DMS114 treated with DMSO at 0.1 percent for 48 hours (cell line): ENCODE measurements at regions not wholly inside any gene's neighbourhood (a gene's known extent, or its start where the extent isn't known, plus 50 kb on each side); places are given as distances from the start of the nearest gene placed in this dataset.
"Not testable (repeated sequence)": the region's sequence is repeated elsewhere in the genome, so short reads cannot be mapped to it uniquely, and the experiment has no call there.

Source experiments
- DNase-seq: peaks from one replicate; lab custom pipeline; 2025; ENCODE audit not compliant: unreplicated experiment; lab: John Stamatoyannopoulos, UW

GRCh38 chr1:5688081-5689077, 303.8 kb downstream of the NPHP4 start:
- DNase-seq: no peak

- no peak for DNase-seq
Observed at GRCh38 chr1:5686925-5687706, 305.1 kb downstream of the NPHP4 start.

DNA sequence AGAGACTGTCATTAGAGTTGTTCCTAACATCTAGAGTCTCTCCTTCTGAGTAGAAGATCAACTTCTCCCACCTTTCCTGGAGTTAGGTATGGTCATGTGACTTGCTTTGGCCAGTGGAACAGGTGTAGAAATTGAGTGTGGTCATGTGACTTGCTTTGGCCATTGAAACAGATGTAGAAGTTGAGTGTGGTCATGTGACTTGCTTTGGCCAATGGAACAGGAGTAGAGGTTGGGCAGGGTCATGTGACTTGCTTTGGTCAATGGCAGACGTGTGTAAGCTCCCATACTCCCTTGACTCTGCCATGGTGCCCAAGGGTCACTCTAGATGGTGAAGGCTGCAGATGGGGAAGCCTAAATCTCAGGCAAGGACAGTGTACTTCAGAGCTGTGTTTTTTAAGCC, 306.0 kb downstream of the NPHP4 start:
- DNase-seq: no peak

DNA sequence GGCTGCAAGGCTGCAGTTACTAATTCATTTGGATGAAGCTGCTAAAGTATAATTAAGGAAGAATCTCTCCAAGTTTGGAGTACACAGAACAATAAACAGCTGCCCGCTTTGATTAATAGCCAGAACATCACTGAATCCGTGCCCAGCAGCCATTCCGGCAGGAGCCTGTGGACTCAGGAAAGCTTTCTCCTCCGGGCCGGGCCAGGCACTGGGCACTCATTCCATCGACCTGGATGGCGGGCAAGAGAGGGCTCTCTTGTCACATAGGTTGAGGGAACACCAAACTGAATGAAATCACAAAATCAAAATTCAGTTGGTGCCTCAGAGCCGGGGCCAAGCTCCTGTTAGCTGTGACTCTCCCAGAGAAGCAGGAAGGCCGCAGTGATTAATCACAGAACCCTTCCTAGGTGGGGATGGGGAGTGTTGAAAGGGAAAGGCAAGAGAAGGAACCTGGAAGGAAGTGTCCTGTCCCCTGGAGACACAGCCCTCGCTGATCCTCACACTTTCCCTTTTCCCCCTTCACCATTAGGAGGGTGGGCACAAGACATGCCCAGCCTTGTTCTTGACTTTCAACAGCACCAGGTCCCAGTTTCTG, 306.7 kb downstream of the NPHP4 start:
- DNase-seq: no peak

- no peak for DNase-seq
Observed at GRCh38 chr1:5684791-5685190, 307.4 kb downstream of the NPHP4 start.

GRCh38 chr1:5683446-5683845, 308.8 kb downstream of the NPHP4 start:
- DNase-seq: no peak

DNA sequence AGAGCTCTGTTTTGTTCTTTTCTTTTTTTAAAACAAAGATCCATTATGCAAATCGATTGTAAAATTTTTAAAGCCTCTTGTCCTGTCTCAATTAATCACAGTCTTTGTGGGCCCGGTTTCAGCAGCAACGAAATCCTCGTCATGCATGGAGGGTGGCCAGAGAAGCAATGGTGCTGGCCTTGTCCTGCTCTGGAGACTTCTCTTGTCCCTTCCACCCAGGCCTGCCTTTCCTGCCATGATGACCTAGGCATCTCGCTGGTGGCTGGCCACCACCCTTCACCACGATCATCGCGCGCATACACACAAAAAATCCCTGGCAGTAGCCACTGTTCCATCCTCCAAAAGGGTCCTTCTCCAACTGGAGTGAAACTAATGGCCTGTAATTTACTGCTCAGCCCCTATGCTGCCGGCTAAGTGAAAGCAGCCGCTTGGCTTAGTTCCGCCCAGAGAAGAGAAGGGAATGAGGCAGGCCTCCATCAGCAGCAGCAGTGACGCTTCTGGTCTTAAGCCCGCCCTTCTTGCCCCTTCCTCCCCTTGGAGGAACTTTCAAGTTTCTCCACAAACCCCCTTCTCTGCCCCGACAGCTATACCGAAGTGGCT, 309.5 kb downstream of the NPHP4 start:
- no peak for DNase-seq

- no peak for DNase-seq
Observed at GRCh38 chr1:5681654-5682053, 310.6 kb downstream of the NPHP4 start.

DNA sequence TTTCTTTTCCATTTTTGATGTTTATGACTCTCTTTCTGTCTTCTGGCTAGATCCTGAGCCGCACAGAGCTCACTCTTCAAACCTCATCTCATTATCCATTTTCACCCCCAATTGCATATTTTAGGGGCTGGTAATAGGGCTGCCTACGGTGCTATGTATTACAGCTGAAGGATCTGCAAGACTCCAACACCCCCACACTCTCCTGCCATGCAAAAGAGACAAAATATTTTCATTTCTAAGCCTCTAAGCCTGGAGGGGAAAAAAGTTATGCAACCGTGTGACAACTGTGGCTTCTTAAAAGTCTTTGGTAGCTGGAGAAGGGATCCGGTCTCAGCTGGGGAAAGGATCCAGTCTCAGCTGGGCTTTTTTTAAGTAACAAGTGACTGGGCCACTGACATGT, 311.6 kb downstream of the NPHP4 start:
- DNase-seq: no peak

GRCh38 chr1:5678759-5679158, 313.5 kb downstream of the NPHP4 start:
- no peak for DNase-seq

DNA sequence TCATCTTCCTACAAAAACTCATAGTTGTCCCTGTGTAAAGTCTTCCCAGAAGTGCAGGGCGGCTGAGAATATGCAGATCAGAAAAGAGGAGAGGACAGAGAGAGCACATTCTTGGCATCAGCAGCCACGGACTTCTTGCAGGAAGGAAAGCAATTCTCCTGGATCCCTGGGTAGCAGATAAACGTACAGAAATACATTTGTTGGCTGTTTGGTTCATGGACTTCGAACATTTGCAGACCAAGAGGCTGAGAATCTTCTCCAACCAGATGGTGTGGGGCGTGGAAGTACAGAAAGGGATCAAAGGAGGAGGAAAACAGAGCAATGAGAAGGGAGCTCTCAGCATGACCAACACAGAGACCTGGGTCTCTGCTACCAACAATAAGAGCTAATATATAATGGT, 319.9 kb downstream of the NPHP4 start:
- not testable (repeated sequence) for DNase-seq

GRCh38 chr1:5670590-5671350, 321.5 kb downstream of the NPHP4 start:
- no peak for DNase-seq

DNA sequence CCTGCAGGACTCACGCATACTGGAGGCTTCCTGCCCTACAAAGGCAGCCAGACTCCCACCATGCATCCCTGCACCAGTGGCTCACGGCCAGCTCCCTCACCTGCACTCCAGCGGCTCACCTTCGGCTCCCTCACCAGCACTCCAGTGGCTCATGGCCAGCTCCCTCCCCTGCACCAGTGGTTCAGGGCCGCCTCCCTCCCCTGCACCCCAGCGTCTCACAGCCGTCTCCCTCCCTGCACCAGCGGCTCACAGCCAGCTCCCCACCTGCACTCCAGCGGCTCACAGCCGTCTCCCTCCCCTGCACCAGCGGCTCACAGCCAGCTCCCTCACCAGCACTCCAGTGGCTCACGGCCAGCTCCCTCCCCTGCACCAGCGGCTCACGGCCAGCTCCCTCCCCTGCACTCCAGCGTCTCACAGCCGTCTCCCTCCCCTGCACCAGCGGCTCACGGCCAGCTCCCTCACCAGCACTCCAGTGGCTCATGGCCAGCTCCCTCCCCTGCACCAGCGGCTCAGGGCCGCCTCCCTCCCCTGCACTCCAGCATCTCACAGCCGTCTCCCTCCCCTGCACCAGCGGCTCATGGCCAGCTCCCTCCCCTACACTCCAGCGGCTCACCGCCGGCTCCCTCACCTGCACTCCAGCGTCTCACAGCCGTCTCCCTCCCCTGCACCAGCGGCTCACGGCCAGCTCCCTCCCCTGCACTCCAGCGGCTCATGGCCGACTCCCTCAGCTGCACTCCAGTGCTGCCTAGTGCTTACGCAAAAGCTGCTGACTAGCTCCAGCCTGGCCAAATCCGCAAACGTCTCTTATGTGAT, 324.5 kb downstream of the NPHP4 start:
- DNase-seq: no peak

DNA sequence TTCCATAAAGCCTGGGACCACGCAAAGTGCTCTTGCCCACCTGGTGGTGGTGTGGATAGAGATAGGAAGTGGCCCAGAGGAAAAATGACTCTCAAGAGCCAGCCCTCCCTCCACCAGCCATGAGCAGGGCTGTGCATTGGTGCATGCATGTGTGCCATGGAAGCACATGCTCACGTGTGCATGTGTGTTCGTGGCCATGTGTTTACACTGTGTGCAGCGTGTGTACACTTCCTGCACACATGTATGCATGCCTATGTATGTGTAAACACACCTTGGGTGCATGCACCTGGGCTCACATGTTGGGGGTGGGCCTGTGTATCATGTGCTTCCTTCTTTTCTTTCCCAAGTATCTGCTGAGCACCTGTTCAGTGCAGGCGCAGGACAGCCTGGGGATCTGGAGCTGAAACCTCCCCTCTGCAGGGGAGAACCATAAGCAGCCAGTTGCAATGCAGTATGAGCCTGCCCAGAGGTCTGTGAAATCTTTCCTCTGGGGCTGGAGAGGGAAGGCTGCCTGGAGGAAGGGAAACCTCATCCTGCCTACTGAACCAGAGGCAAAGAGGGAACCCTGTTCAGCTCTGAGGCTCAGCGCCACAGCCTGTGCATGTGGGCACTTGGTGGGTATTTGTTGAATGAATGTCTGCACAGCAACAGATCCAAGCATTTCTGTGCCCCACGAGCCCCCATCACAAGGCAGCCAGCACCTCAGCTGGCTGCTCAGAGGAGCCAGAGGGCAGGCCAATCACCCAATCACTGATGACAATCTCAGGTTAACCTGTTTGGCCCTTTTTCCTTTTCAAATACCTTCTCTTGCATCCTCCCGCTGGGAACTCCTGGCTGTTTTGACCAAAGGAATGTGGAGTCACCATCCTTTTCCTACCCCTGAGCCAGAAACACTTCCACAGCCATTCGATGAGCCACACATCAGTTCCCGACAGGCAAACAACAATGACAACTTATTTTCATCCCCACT, 327.0 kb downstream of the NPHP4 start:
- DNase-seq: no peak

GRCh38 chr1:5664081-5664768, 328.0 kb downstream of the NPHP4 start:
- DNase-seq: no peak

- no peak for DNase-seq
Observed at GRCh38 chr1:5662744-5663126, 329.5 kb downstream of the NPHP4 start.

- DNase-seq: no peak
Observed at GRCh38 chr1:5662086-5662743, 330.0 kb downstream of the NPHP4 start.
